ENCODE measurements at regions not wholly inside any gene's neighbourhood (a gene's known extent, or its start where the extent isn't known, plus 50 kb on each side); places are given as distances from the start of the nearest gene placed in this dataset.
"Not testable (repeated sequence)": the region's sequence is repeated elsewhere in the genome, so short reads cannot be mapped to it uniquely, and the experiment has no call there.

GRCh38 chr16:9159839-9160550, 68.6 kb downstream of the HAPSTR1 start:
- DNase-seq (ENCODE audit: insufficient read length, low spot score) (peak; percentile 50), FAIRE-seq (peak; percentile 82)
- TF ChIP-seq TAF1 (IDR thresholded peaks at IDR 0.05; ENCODE audit: low read depth, low read length), result no peak
- no peak for TF ChIP-seq PAX5 (IDR thresholded peaks at IDR 0.05; ENCODE audit: insufficient read depth, low read length, severe bottlenecking)
- TF ChIP-seq POLR2AphosphoS5 (IDR thresholded peaks at IDR 0.05; ENCODE audit: low read depth, low read length), result no peak
- TF ChIP-seq POU2F2 (IDR thresholded peaks at IDR 0.05; ENCODE audit: low read depth, low read length), result no peak
- no peak for TF ChIP-seq SPI1 (IDR thresholded peaks at IDR 0.05; ENCODE audit: low read depth, low read length)
- no peak for TF ChIP-seq POLR2A (IDR thresholded peaks at IDR 0.05; ENCODE audit: low read depth, low read length)

DNA sequence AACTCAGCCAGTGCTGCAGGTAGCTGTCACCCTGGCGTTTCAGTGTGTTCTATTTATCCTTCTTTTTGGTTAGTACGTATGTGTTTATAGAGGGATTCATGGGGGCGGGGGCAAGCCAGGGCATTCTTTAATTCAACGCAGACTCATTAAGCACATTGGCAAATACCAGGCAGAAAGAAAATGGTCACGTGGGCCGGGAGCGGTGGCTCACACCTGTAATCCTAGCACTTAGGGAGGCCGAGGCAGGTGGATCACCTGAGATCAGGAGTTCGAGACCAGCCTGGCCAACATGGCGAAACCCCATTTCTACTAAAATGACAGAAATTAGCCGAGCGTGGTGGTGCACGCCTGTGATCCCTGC, 69.1 kb downstream of the HAPSTR1 start:
- DNase-seq (ENCODE audit: insufficient read length, low spot score) (no peak), FAIRE-seq (no peak)
- TF ChIP-seq POLR2AphosphoS5 (IDR thresholded peaks at IDR 0.05; ENCODE audit: low read depth, low read length) (no peak), POU2F2 (IDR thresholded peaks at IDR 0.05; ENCODE audit: low read depth, low read length) (no peak), SPI1 (IDR thresholded peaks at IDR 0.05; ENCODE audit: low read depth, low read length) (no peak), PAX5 (IDR thresholded peaks at IDR 0.05; ENCODE audit: insufficient read depth, low read length, severe bottlenecking) (no peak), POLR2A (IDR thresholded peaks at IDR 0.05; ENCODE audit: low read depth, low read length) (no peak), TAF1 (IDR thresholded peaks at IDR 0.05; ENCODE audit: low read depth, low read length) (no peak)

DNA sequence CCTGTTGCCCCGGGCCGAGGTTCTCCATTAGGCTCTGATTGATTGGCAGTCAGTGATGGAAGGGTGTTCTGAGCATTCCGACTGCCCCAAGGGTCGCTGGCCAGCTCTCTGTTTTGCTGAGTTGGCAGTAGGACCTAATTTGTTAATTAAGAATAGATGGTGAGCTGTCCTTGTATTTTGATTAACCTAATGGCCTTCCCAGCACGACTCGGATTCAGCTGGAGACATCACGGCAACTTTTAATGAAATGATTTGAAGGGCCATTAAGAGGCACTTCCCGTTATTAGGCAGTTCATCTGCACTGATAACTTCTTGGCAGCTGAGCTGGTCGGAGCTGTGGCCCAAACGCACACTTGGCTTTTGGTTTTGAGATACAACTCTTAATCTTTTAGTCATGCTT, 74.2 kb downstream of the HAPSTR1 start:
- DNase-seq (ENCODE audit: insufficient read length, low spot score) (no peak), FAIRE-seq (no peak)
- TF ChIP-seq POLR2A (IDR thresholded peaks at IDR 0.05; ENCODE audit: low read depth, low read length) (no peak), TAF1 (IDR thresholded peaks at IDR 0.05; ENCODE audit: low read depth, low read length) (no peak), POLR2AphosphoS5 (IDR thresholded peaks at IDR 0.05; ENCODE audit: low read depth, low read length) (no peak), POU2F2 (IDR thresholded peaks at IDR 0.05; ENCODE audit: low read depth, low read length) (no peak), SPI1 (IDR thresholded peaks at IDR 0.05; ENCODE audit: low read depth, low read length) (no peak), PAX5 (IDR thresholded peaks at IDR 0.05; ENCODE audit: insufficient read depth, low read length, severe bottlenecking) (no peak)

GRCh38 chr16:9166326-9166993, 75.0 kb downstream of the HAPSTR1 start:
- FAIRE-seq; DNase-seq (ENCODE audit: insufficient read length, low spot score): not testable (repeated sequence)

DNA sequence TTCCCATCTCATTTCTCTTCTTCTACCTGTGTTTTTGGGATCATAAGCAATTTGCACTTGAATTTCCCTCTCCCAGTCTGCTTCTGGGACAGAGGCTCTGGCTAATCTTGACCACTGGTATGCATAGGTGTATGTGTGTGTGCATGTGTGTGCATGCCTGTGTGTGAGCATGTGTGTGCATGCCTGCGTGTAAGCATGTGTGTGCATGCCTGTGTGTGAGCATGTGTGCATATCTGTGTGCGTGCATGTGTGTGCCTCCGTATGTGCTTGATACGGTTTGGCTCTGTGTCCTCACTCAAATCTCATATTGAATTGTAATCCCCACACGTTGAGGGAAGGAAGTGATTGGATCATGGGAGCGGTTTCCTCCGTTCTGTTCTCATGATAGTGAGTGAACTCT, 77.7 kb downstream of the HAPSTR1 start:
- FAIRE-seq (no peak), DNase-seq (ENCODE audit: insufficient read length, low spot score) (no peak)
- TF ChIP-seq SPI1 (IDR thresholded peaks at IDR 0.05; ENCODE audit: low read depth, low read length) (no peak), TAF1 (IDR thresholded peaks at IDR 0.05; ENCODE audit: low read depth, low read length) (no peak), POLR2A (IDR thresholded peaks at IDR 0.05; ENCODE audit: low read depth, low read length) (no peak), PAX5 (IDR thresholded peaks at IDR 0.05; ENCODE audit: insufficient read depth, low read length, severe bottlenecking) (no peak), POU2F2 (IDR thresholded peaks at IDR 0.05; ENCODE audit: low read depth, low read length) (no peak), POLR2AphosphoS5 (IDR thresholded peaks at IDR 0.05; ENCODE audit: low read depth, low read length) (no peak)

GRCh38 chr16:9170470-9170869, 79.0 kb downstream of the HAPSTR1 start:
- no peak for FAIRE-seq
- DNase-seq (ENCODE audit: insufficient read length, low spot score), result no peak
- TF ChIP-seq POLR2AphosphoS5 (IDR thresholded peaks at IDR 0.05; ENCODE audit: low read depth, low read length), result no peak
- no peak for TF ChIP-seq TAF1 (IDR thresholded peaks at IDR 0.05; ENCODE audit: low read depth, low read length)
- TF ChIP-seq PAX5 (IDR thresholded peaks at IDR 0.05; ENCODE audit: insufficient read depth, low read length, severe bottlenecking), result no peak
- TF ChIP-seq POLR2A (IDR thresholded peaks at IDR 0.05; ENCODE audit: low read depth, low read length), result no peak
- TF ChIP-seq SPI1 (IDR thresholded peaks at IDR 0.05; ENCODE audit: low read depth, low read length), result no peak
- TF ChIP-seq POU2F2 (IDR thresholded peaks at IDR 0.05; ENCODE audit: low read depth, low read length), result no peak

DNA sequence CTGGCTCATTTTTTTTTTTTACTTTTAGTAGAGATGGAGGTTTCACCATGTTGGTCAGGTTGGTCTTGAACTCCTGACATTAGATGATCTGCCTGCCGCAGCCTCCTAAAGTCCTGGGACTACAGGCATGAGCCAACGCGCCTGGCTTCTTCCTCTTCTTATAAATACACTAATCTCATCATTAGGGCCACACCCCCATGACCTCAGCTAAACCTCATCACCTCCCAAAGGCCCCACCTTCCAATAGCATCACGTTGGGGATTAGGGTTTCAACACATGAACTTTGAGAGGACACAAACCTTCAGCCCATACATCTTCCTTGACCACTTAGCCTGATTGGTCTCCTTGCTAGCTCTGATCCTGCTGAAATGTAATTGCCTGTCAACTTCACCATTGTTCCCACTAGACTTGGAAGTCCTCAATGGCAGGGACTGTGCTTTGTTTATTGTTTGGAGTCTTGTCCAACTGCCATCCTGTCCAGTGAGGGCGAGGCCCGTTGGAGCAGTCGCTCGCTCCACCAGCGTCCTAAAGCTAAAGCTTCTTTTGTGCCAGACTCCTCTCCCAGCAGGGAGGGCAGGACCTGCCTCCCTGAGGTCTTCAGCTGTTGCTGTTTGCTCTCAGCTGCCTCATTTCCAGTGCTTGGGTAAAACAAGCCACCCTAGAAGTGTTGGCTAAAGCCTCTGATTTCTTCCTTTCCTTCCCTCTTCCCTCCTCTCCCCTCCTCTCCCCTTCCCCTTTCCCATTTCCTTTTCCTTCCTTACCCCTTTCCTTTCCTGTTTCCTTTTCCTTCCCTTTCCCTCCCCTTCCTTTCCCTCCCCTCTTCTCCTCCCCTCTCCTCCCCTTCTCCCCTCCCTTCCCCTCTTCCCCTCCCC, 85.3 kb downstream of the HAPSTR1 start:
- FAIRE-seq, result no peak
- no peak for TF ChIP-seq PAX5 (IDR thresholded peaks at IDR 0.05; ENCODE audit: insufficient read depth, low read length, severe bottlenecking)
- no peak for TF ChIP-seq POU2F2 (IDR thresholded peaks at IDR 0.05; ENCODE audit: low read depth, low read length)
- TF ChIP-seq SPI1 (IDR thresholded peaks at IDR 0.05; ENCODE audit: low read depth, low read length), result no peak
- no peak for TF ChIP-seq POLR2AphosphoS5 (IDR thresholded peaks at IDR 0.05; ENCODE audit: low read depth, low read length)
- no peak for TF ChIP-seq POLR2A (IDR thresholded peaks at IDR 0.05; ENCODE audit: low read depth, low read length)
- TF ChIP-seq TAF1 (IDR thresholded peaks at IDR 0.05; ENCODE audit: low read depth, low read length), result no peak
- DNase-seq (ENCODE audit: insufficient read length, low spot score), result no peak

DNA sequence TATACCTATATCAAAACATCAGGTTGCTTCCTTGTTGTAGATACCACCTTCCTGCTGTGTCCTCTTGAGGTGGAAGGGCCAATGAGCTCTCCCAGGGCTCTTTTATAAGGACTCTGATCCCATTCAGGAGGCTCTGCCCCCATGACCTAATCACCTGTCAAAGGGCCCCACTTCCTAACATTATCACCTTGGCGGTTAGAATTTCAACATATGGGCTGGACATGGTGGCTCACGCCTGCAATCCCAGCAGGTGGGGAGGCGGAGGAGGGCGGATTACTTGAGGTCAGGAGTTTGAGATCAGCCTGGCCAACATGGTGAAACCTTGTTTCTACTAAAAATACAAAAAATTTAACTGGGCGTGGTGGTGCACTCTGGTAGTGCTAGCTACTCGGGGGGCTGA, 86.4 kb downstream of the HAPSTR1 start:
- FAIRE-seq (no peak), DNase-seq (ENCODE audit: insufficient read length, low spot score) (no peak)
- TF ChIP-seq PAX5 (IDR thresholded peaks at IDR 0.05; ENCODE audit: insufficient read depth, low read length, severe bottlenecking) (no peak), POLR2A (IDR thresholded peaks at IDR 0.05; ENCODE audit: low read depth, low read length) (no peak), POLR2AphosphoS5 (IDR thresholded peaks at IDR 0.05; ENCODE audit: low read depth, low read length) (no peak), SPI1 (IDR thresholded peaks at IDR 0.05; ENCODE audit: low read depth, low read length) (no peak), POU2F2 (IDR thresholded peaks at IDR 0.05; ENCODE audit: low read depth, low read length) (no peak), TAF1 (IDR thresholded peaks at IDR 0.05; ENCODE audit: low read depth, low read length) (no peak)

DNA sequence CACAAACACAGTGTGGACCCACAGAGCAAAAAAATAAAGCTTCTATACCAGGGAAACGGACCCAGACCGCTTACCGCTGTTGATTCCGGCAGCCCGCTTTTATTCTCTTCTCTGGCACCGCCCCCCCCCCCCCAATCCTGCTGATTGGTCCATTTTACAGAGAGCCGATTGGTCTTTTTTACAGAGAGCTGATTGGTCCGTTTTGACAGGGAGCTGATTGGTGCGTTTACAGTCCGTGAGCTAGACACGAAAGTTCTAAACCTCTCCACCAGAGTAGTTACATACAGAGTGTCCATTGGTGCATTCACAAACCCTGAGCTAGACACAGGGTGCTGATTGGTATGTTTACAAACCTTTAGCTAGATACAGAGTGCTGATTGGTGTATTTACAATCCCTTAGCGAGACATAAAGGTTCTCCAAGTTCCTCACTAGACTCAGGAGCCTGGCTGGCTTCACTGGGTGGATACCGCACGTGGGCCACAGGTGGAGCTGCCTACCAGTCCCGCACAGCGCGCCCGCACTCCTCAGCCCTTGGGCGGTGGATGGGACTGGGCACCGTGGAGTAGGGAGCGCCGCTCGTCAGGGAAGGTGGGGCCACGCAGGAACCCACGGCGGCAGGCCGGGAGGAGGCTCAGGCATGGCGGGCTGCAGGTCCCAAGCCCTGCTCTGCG, 92.4 kb downstream of the HAPSTR1 start:
- FAIRE-seq, result no peak
- TF ChIP-seq POLR2AphosphoS5 (IDR thresholded peaks at IDR 0.05; ENCODE audit: low read depth, low read length), result no peak
- TF ChIP-seq TAF1 (IDR thresholded peaks at IDR 0.05; ENCODE audit: low read depth, low read length), result no peak
- no peak for TF ChIP-seq SPI1 (IDR thresholded peaks at IDR 0.05; ENCODE audit: low read depth, low read length)
- no peak for TF ChIP-seq POLR2A (IDR thresholded peaks at IDR 0.05; ENCODE audit: low read depth, low read length)
- TF ChIP-seq POU2F2 (IDR thresholded peaks at IDR 0.05; ENCODE audit: low read depth, low read length), result no peak
- no peak for TF ChIP-seq PAX5 (IDR thresholded peaks at IDR 0.05; ENCODE audit: insufficient read depth, low read length, severe bottlenecking)
- DNase-seq (ENCODE audit: insufficient read length, low spot score), result no peak

All from GM12891 (cell line).